ENCODE measurements at regions not wholly inside any gene's neighbourhood (a gene's known extent, or its start where the extent isn't known, plus 50 kb on each side); places are given as distances from the start of the nearest gene placed in this dataset.

- no peak for ATAC-seq
- H3K4me1 ChIP-seq (ENCODE audit: insufficient read depth): peaks cover 10% of the 10 kb centered on the region; the same call in 1 of the 2 replicates
- no peak overlapping the region for H2AFZ ChIP-seq
- no peak overlapping the region for H3K4me3 ChIP-seq
- H3K9me3 Mint-ChIP-seq: no peaks in the 10 kb centered on the region
- no peak overlapping the region for H3K27ac ChIP-seq (ENCODE audit: low read depth)
- no peak overlapping the region for H3K27ac Mint-ChIP-seq
- no peaks in the 10 kb centered on the region for H3K36me3 Mint-ChIP-seq (ENCODE audit: low read depth)
- H3K4me1 Mint-ChIP-seq: peaks cover 4% of the 10 kb centered on the region; the same call in 2 of the 3 replicates
- H3K4me3 Mint-ChIP-seq: no peak overlapping the region
- H3K9me2 ChIP-seq (ENCODE audit: insufficient read depth): no peaks in the 10 kb centered on the region
- TF ChIP-seq JUNB (IDR thresholded peaks at IDR 0.05; ENCODE audit: unreplicated experiment) (no peak), EZH2 (IDR thresholded peaks at IDR 0.05; ENCODE audit: low read depth, unreplicated experiment) (no peak), CTCF (conservative IDR thresholded peaks at IDR 0.05; ENCODE audit: low read depth in 2 of 2) (no peak), STAT1 (IDR thresholded peaks at IDR 0.05; ENCODE audit: unreplicated experiment) (no peak), REST (IDR thresholded peaks at IDR 0.05; ENCODE audit: unreplicated experiment) (no peak), ETS1 (IDR thresholded peaks at IDR 0.05) (no peak), EZH2phosphoT487 (IDR thresholded peaks at IDR 0.05; ENCODE audit: unreplicated experiment) (no peak), ZNF331 (CRISPR knock-in tag; IDR thresholded peaks at IDR 0.05; ENCODE audit: low read depth) (no peak), CREB1 (CRISPR knock-in tag; IDR thresholded peaks at IDR 0.05; ENCODE audit: low read depth) (no peak)
- no peaks in the 10 kb centered on the region for H3F3A ChIP-seq (replicated peaks; ENCODE audit: low read depth)
- no peaks in the 10 kb centered on the region for H3K36me3 ChIP-seq (ENCODE audit: insufficient read depth)
- no peak overlapping the region for H3K4me2 ChIP-seq
- DNase-seq (ENCODE audit: low spot score): no peak
- no peaks in the 10 kb centered on the region for H4K20me1 ChIP-seq (replicated peaks; ENCODE audit: insufficient read depth)
- H3K79me2 ChIP-seq (replicated peaks; ENCODE audit: insufficient read depth): no peaks in the 10 kb centered on the region
- H3K27me3 ChIP-seq (ENCODE audit: insufficient read depth): no peaks in the 10 kb centered on the region
- no peaks in the 10 kb centered on the region for H3K27me3 Mint-ChIP-seq (ENCODE audit: insufficient read depth, low read depth, poor library complexity)
Measured at GRCh38 chr4:175927121-175927520, 115.1 kb upstream of the GPM6A start.

GRCh38 chr4:175929441-175929840 lies 117.4 kb upstream of the GPM6A start:
- H3K4me3 Mint-ChIP-seq: no peak overlapping the region
- ATAC-seq: no peak
- no peak for TF ChIP-seq JUNB (IDR thresholded peaks at IDR 0.05; ENCODE audit: unreplicated experiment)
- no peak for TF ChIP-seq REST (IDR thresholded peaks at IDR 0.05; ENCODE audit: unreplicated experiment)
- TF ChIP-seq EZH2phosphoT487 (IDR thresholded peaks at IDR 0.05; ENCODE audit: unreplicated experiment): no peak

More at GRCh38 chr4:175929441-175929840, 117.4 kb upstream of the GPM6A start:
- Histone ChIP-seq H2AFZ (no peak overlapping the region), H4K20me1 (replicated peaks; ENCODE audit: insufficient read depth) (no peaks in the 10 kb centered on the region), H3K27me3 (ENCODE audit: insufficient read depth) (no peaks in the 10 kb centered on the region), H3K27ac (ENCODE audit: low read depth) (no peak overlapping the region), H3K4me2 (no peak overlapping the region), H3K4me3 (no peak overlapping the region), H3K36me3 (ENCODE audit: insufficient read depth) (no peaks in the 10 kb centered on the region), H3K4me1 (ENCODE audit: insufficient read depth) (peaks cover 10% of the 10 kb centered on the region; the same call in 1 of the 2 replicates), H3K79me2 (replicated peaks; ENCODE audit: insufficient read depth) (no peaks in the 10 kb centered on the region), H3F3A (replicated peaks; ENCODE audit: low read depth) (no peaks in the 10 kb centered on the region), H3K9me2 (ENCODE audit: insufficient read depth) (no peaks in the 10 kb centered on the region)
- Mint-ChIP-seq H3K27me3 (ENCODE audit: insufficient read depth, low read depth, poor library complexity) (peaks cover 3% of the 10 kb centered on the region), H3K4me1 (peaks cover 4% of the 10 kb centered on the region; the same call in 2 of the 3 replicates), H3K36me3 (ENCODE audit: low read depth) (no peaks in the 10 kb centered on the region), H3K27ac (no peak overlapping the region), H3K9me3 (no peaks in the 10 kb centered on the region)
- no peak for DNase-seq (ENCODE audit: low spot score)
